OCI-LY3 (cell line): ENCODE measurements at regions not wholly inside any gene's neighbourhood (a gene's known extent, or its start where the extent isn't known, plus 50 kb on each side); places are given as distances from the start of the nearest gene placed in this dataset.

Source experiments
- H2AFZ ChIP-seq: fragments of 200-600, 300-600 bp; shearing (Covaris generic); 2 replicates; pipeline ENCODE4 v1.6.0; 2014; ENCODE audit warnings: antibody characterized with exemption, low read depth, low read length
- H3K27ac ChIP-seq: fragments of 200-600, 300-600 bp; sonication (generic); 2 replicates; pipeline ENCODE4 v1.5.1; 2014; ENCODE audit warnings: mild to moderate bottlenecking, low read length, moderate library complexity, mixed read lengths
- H3K27me3 ChIP-seq: fragments of 200-600, 300-600 bp; sonication (generic); 2 replicates; pipeline ENCODE4 v1.6.1; 2014; ENCODE audit warnings: low read depth, low read length, mixed read lengths
- H3K36me3 ChIP-seq: fragments of 200-600, 300-600 bp; sonication (generic); replicated peaks from 2 replicates; pipeline ENCODE3; 2014; ENCODE audit warnings: low read depth, low read length, mixed read lengths
- H3K4me1 ChIP-seq: fragments of 300-600, 200-600 bp; sonication (generic); 2 replicates; pipeline ENCODE4 v1.6.1; 2014; ENCODE audit warnings: low read length, mixed read lengths
- H3K4me2 ChIP-seq: fragments of 200-600, 300-600 bp; sonication (generic); 2 replicates; pipeline ENCODE4 v1.6.1; 2014; ENCODE audit warnings: low read length, mixed read lengths
- H3K4me3 ChIP-seq: fragments of 300-600, 200-600 bp; sonication (generic); 2 replicates; pipeline ENCODE4 v1.5.1; 2014; ENCODE audit warnings: antibody characterized with exemption, mild to moderate bottlenecking, low read length, moderate library complexity
- H3K79me2 ChIP-seq: fragments of 300-600, 200-600 bp; shearing (Covaris generic); 2 replicates; pipeline ENCODE4 v1.6.1; 2014; ENCODE audit warnings: mild to moderate bottlenecking, low read length, mixed read lengths
- H3K9ac ChIP-seq: fragments of 300-600, 200-600 bp; shearing (Covaris generic); 2 replicates; pipeline ENCODE4 v1.6.0; 2014; ENCODE audit warnings: mild to moderate bottlenecking, low read length, moderate library complexity
- H3K9me3 ChIP-seq: fragments of 200-600, 300-600 bp; shearing (Covaris generic); 2 replicates; pipeline ENCODE4 v1.6.1; 2014; ENCODE audit warnings: low read length, mixed read lengths; ENCODE audit not compliant: insufficient read depth
- H4K20me1 ChIP-seq: fragments of 200-600, 300-600 bp; sonication (generic); 2 replicates; pipeline ENCODE4 v1.6.1; 2016; ENCODE audit warnings: low read length, mixed read lengths; ENCODE audit not compliant: insufficient read depth
- EZH2phosphoT487 ChIP-seq: fragments of 200-600 bp; shearing (Covaris generic); IDR thresholded peaks from 2 replicates; pipeline ENCODE4 v1.6.1; 2018; ENCODE audit warnings: antibody characterized with exemption, mixed run types, low read depth
- TF ChIP-seq, protein P1 (sequence below): fragments of 200-600, 300-600 bp; sonication (generic); IDR thresholded peaks from 2 replicates; pipeline ENCODE4 v1.5.1; 2014; ENCODE audit warnings: antibody characterized with exemption, low read length, low read depth

DNA sequence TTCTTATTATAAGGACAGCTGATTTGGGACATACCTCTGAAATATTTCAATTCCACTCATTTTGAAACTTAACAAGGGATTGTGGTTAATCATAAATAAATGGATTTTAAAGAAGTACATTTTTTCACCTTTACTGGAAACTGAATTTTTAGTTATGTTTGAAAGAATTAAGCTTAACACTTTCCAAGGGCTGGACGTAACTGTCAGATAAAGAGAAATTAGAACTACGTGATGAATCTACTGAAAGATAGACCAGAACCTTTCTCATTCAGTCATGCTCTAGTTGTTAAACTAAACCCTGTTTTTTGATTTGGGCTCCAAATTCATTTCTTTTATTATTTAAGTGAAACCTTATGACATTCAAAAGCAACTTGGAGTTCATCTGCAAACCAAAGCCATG is 1892.1 kb upstream of the SEL1L start:
- Histone ChIP-seq H2AFZ (no peak overlapping the region), H3K9ac (no peak overlapping the region), H3K79me2 (no peaks in the 10 kb centered on the region), H3K27me3 (no peaks in the 10 kb centered on the region), H3K9me3 (no peaks in the 10 kb centered on the region), H3K4me2 (no peak overlapping the region), H4K20me1 (no peaks in the 10 kb centered on the region), H3K4me3 (no peak overlapping the region), H3K27ac (no peak overlapping the region), H3K4me1 (no peaks in the 10 kb centered on the region), H3K36me3 (no peaks in the 10 kb centered on the region)
- TF ChIP-seq, protein P1, sequence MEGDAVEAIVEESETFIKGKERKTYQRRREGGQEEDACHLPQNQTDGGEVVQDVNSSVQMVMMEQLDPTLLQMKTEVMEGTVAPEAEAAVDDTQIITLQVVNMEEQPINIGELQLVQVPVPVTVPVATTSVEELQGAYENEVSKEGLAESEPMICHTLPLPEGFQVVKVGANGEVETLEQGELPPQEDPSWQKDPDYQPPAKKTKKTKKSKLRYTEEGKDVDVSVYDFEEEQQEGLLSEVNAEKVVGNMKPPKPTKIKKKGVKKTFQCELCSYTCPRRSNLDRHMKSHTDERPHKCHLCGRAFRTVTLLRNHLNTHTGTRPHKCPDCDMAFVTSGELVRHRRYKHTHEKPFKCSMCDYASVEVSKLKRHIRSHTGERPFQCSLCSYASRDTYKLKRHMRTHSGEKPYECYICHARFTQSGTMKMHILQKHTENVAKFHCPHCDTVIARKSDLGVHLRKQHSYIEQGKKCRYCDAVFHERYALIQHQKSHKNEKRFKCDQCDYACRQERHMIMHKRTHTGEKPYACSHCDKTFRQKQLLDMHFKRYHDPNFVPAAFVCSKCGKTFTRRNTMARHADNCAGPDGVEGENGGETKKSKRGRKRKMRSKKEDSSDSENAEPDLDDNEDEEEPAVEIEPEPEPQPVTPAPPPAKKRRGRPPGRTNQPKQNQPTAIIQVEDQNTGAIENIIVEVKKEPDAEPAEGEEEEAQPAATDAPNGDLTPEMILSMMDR = no peak
- no peak for TF ChIP-seq EZH2phosphoT487

DNA sequence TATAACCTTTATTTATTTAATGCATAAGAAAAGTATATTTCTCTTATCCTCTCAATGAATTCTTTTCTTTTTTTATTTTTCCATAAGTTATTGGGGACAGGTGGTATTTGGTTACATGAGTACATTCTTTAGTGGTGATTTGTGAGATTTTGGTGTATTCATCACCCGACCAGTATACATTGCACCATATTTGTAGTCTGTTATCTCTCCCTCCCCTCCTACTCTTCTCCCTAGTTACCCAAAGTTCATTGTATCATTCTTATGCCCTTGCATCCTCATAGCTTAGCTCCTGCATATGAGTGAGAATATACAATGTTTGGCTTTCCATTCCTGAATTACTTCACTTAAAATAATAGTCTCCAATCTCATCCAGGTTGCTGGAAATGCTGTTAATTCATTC is 1900.0 kb upstream of the SEL1L start:
- Histone ChIP-seq H3K27ac (no peak overlapping the region), H3K4me2 (no peak overlapping the region), H2AFZ (no peak overlapping the region), H3K9me3 (no peaks in the 10 kb centered on the region), H3K4me1 (no peaks in the 10 kb centered on the region), H3K27me3 (no peaks in the 10 kb centered on the region), H3K4me3 (no peak overlapping the region), H3K9ac (no peak overlapping the region), H3K36me3 (no peaks in the 10 kb centered on the region), H4K20me1 (no peaks in the 10 kb centered on the region), H3K79me2 (no peaks in the 10 kb centered on the region)
- TF ChIP-seq EZH2phosphoT487 = no peak
- TF ChIP-seq, protein P1 = no peak

DNA sequence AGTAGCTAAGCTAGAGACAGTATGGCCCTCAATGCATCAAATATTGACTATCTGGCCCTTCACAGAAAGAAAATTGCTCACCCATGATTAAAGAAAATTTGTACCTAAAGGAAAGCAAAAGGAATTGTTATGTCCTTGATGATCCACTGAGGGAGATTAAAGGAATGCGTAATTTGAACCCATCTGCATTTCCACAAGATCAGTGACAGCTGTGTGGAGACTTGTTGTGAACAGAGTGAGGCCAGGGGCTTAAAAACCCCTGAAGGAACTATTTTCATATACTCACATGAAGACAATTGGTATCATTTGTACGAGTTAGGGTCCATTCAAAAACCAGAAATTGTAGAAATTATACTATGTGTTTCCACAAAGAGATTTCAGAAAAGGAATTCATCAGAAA is 1908.1 kb upstream of the SEL1L start:
- Histone ChIP-seq H3K9ac (no peak overlapping the region), H3K27me3 (no peaks in the 10 kb centered on the region), H3K4me1 (no peaks in the 10 kb centered on the region), H3K27ac (no peak overlapping the region), H3K9me3 (no peaks in the 10 kb centered on the region), H3K4me2 (no peak overlapping the region), H3K4me3 (no peak overlapping the region), H4K20me1 (no peaks in the 10 kb centered on the region), H3K36me3 (no peaks in the 10 kb centered on the region), H2AFZ (no peak overlapping the region), H3K79me2 (no peaks in the 10 kb centered on the region)
- no peak for TF ChIP-seq EZH2phosphoT487

DNA sequence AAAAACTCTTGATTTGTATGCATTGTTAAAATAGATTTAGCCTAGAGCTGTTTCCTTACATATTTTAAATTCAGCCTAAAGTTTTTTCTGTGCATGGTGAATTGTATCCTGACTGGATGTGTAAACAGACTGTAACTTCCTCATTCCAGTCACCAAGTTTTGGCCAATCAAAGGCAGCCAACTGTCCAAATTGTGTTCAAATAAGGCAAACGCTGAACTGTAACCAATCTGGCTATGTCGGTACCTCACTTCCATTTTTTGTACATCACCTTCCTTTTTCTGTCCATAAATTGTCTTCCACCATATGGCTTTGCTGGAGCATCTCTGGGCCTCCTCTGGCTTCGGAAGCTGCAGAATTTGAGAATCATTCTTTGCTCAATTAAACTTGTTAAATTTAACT is 1921.9 kb upstream of the SEL1L start:
- no peak overlapping the region for H3K4me3 ChIP-seq
- H3K4me1 ChIP-seq = no peaks in the 10 kb centered on the region
- H3K27ac ChIP-seq = no peak overlapping the region
- no peak overlapping the region for H3K9ac ChIP-seq
- H3K36me3 ChIP-seq = no peaks in the 10 kb centered on the region
- no peaks in the 10 kb centered on the region for H3K27me3 ChIP-seq
- no peak overlapping the region for H2AFZ ChIP-seq
- H4K20me1 ChIP-seq = no peaks in the 10 kb centered on the region
- no peaks in the 10 kb centered on the region for H3K79me2 ChIP-seq
- H3K9me3 ChIP-seq = 0 out of 2 replicates have a peak, but pooled peaks cover 5% of the 10 kb centered on the region
- TF ChIP-seq EZH2phosphoT487 = no peak
- TF ChIP-seq, protein P1 = no peak
- H3K4me2 ChIP-seq = no peak overlapping the region

DNA sequence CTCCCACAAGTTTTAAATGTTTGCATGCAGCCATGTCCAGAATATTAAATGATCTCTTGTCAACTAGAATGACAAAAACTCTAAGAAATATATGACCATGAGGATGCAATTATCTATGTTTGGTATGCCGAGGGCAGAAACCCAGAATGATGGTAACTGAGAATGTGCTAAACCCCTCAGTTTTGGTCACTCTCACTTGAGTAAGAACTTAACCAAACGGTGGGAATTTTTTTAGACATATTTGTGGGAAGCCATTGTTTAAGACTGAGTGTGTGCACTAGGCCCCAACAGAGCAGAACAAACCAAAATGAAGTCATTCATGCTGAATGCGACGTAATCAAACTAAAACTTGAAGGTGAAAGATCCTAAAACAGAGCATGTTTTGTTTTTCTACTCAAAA is 1927.9 kb upstream of the SEL1L start:
- Histone ChIP-seq H3K4me2 (no peak overlapping the region), H3K36me3 (no peaks in the 10 kb centered on the region), H3K4me3 (no peak overlapping the region), H3K9ac (no peak overlapping the region), H3K9me3 (0 out of 2 replicates have a peak, but pooled peaks cover 5% of the 10 kb centered on the region), H3K79me2 (no peaks in the 10 kb centered on the region), H3K27ac (no peak overlapping the region), H2AFZ (no peak overlapping the region), H3K4me1 (no peaks in the 10 kb centered on the region), H3K27me3 (no peaks in the 10 kb centered on the region), H4K20me1 (no peaks in the 10 kb centered on the region)
- TF ChIP-seq, protein P1 = no peak
- no peak for TF ChIP-seq EZH2phosphoT487
